ENCODE measurements at regions not wholly inside any gene's neighbourhood (a gene's known extent, or its start where the extent isn't known, plus 50 kb on each side); places are given as distances from the start of the nearest gene placed in this dataset.
"Not testable (repeated sequence)": the region's sequence is repeated elsewhere in the genome, so short reads cannot be mapped to it uniquely, and the experiment has no call there.

DNA sequence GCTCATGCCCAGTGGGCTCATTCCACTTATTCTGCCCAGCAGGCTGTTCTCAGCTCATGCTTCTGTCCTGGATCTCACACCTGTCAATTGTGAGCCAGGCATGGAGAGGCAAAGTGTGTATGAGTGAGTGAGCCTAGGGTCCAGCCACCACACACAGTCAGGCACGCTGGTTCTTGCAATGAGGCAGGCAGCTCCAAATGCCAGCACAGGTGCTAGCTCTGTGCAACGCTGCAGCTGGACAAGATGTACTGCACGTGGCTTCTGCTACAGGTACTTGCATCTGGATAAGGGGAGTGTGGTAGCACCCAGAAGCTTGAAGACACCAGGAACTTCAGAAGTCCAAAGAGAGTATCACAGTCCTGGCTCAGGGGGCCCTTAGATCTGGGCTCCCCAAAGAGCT is 1249.4 kb upstream of the IGFBP7 start:
- FAIRE-seq, result no peak

DNA sequence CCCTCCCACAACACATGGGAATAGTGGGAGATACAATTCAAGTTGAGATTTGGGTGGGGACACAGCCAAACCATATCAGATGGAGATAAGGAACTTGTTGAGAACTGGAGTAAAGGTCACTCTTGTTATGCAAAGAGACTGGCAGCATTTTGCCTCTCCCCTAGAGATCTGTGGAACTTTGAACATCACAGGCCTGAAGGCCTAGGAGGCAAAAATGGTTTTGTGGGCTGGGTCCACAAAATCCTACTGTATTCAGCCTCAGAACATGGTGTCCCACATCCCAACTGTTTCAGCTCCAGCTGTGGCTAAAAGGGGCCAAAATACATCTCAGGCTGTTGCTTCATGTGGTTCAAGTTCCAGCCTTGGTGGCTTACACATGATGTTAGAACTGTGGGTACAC is 1247.8 kb upstream of the IGFBP7 start:
- no peak for FAIRE-seq

DNA sequence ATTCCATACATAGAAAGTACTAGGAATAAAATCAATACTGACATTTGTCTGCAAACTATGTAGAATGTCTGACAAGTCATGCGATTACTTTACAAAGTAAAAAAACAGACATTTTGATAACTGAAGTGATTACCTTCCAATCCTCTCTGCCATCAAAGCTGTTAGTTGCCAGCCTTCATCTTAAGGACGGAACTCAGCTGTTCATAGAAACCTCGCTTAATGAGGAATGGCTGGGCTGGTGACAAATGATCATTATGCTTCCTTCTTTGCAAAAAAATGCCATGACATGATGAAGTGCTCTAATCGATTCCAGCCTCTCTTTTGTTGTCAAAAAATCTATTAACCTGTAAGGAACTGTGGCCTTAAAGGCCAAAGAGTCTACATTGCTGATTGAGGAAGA is 1214.9 kb upstream of the IGFBP7 start:
- no peak for FAIRE-seq

DNA sequence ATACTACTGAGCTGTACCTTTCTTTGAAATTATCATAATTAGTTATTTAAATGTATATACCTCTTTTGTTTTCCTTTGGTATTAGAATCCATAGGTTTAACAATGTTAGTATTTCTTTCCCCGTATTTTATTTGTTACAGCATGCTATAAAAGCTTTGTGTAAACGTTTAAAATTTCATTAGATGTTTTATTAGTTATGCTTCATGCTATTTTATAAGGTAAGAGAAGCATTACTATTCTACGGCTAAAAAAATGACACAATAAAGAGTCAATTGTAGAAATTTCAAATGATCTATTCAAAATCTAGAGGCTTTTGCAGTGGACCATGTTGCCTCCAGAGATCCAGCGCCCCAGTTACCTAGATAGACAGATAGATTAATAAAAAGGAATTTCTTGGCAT is 1203.3 kb upstream of the IGFBP7 start:
- FAIRE-seq, result no peak

DNA sequence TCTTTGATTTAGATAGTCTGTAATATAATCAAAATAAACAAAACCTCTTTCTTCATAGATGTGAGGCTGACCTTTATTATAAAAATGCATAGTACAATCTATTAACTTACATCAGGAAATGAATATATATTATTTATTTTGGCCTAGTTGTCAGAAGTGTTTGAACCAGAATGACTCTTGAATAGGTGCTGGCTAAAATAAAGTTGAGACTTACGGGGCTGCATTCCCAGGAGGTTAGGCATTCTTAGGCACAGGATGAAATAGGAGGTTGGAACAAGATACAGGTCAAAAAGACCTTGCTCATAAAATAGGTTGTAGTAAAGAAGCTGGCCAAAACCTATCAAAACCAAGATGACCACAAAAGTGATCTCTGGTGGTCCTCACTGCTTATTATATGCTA is 1193.3 kb upstream of the IGFBP7 start:
- FAIRE-seq, result no peak

DNA sequence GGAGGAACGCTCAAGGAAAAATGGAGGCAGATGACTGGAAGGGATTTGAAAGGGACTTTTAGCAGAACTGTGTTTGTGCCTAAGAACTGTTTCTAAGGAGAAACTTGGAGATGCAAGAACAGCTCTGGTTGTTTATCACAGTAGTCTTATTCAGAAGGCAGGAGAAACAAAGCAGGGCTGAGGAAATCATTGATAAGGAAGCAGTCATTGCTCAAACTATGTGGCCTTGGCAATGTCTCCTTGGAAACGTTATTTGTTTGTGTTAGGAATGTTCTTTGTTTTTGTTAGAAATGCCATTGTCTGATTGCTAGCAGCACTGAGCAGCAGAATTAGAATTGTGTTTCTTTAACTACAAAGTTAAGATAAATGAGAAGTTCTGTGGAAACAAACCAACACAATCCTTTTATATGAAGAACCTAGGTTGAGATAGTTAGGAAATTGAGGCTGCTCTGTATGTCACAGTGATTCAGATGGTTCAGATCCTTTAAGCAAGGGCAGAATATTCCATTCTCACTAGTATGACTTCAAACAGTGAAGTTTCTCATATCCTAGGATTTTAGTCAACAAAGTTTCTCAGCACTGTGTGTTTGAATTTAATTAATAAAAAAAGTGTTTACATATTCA is 1191.3 kb upstream of the IGFBP7 start:
- peak; percentile 76 for FAIRE-seq

GRCh38 chr4:58286335-58286734 is 1176.2 kb upstream of the IGFBP7 start:
- FAIRE-seq, result peak; percentile 53

DNA sequence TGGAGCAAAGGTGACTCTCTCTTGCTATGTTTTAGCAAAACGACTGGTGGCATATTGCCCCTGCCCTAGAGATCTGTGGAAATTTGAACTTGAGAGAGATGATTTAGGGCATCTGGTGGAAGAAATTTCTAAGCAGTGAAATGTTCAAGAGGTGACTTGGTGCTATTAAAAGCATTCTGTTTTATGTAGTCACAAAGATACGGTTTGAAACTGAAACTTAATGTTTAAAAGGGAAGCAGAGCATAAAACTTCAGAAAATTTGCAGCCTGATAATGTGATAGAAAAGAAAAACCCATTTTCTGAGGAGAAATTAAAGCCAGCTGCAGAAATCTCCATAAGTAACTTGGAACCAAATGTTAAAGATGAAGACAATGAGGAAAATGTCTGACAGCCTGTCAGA is 1170.7 kb upstream of the IGFBP7 start:
- not testable (repeated sequence) for FAIRE-seq

GRCh38 chr4:58275856-58276255 is 1165.7 kb upstream of the IGFBP7 start:
- no peak for FAIRE-seq

- no peak for FAIRE-seq
These were observed 1164.4 kb upstream of the IGFBP7 start for GRCh38 chr4:58274553-58274952.

DNA sequence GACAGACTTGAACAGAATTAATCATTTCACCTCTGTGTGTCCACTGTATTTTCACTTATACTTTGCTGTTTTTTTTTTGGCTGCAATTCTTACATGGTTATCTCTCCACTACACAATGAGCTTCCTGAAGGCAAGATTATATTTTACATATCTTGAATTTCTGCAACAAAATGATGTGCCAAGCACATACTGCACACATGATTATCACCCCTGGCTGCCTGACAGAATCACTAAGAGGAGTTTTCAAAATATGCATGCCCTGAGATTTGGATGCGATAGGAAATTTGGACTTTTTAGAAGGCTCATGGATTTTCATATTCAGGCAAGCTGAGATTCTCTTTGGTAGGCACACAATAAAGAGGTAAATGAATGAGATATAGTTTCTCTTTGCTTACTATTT is 1162.1 kb upstream of the IGFBP7 start:
- no peak for FAIRE-seq

GRCh38 chr4:58265734-58266133 is 1155.5 kb upstream of the IGFBP7 start:
- no peak for FAIRE-seq

DNA sequence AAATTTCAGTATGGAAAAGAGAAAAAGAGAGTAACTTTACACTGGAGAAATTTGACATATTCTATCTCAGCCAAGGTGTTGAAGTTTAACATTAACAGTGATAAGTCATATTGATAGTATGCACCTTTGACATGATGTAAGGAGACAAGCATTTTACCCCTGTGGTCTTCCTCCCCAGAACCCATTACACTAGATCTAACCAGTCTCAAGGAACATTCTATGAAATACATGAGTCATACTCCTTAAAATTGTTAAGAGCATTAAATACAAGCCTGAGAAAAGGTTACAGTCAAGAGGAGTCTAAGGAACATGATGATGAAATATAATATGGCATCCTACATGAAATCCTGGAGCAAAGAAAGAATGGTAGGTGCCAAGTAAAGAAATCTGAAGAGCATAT is 1151.3 kb upstream of the IGFBP7 start:
- FAIRE-seq, result no peak

DNA sequence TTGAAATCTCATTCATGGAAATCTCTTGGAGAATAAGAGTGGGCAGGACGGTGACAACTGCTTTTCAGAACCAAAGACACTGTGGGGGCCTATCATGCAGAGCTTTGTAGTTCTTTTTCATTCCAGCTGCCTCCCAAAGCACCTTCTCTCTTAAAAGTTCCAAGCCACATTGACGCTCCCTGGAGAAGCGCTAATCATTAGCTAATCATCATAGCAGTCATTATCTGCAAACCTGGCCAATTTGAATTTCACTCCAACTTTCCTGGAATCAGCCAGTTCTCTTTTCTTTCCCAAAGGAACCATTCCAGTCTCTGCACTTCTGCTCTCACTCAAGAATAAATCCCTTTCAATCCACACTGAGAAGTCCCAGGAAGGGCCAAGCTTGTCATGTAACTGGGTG is 1144.1 kb upstream of the IGFBP7 start:
- FAIRE-seq, result no peak

GRCh38 chr4:58252656-58253055 is 1142.5 kb upstream of the IGFBP7 start:
- no peak for FAIRE-seq

GRCh38 chr4:58247792-58248191 is 1137.6 kb upstream of the IGFBP7 start:
- FAIRE-seq, result no peak

DNA sequence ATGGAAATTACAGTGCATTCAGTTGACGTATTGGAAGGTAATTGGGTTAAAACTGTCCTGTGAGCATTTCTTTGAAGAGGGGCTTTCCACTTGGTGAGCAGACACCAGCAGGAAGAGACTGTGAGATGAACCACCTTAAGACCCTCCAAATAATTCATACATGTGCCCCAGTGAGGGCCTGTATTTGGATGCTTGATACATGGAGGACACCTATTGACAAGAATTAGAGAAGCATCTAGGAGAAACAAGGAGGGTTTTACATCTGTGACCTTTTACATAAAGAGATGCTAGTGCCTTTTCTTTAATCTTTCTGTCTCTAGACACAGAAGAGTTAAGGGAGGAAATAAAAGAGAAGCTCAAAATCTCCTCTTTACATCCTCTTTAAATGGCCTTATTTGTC is 1115.3 kb upstream of the IGFBP7 start:
- no peak for FAIRE-seq

- FAIRE-seq, result no peak
These were observed 1109.0 kb upstream of the IGFBP7 start for GRCh38 chr4:58219179-58219578.

DNA sequence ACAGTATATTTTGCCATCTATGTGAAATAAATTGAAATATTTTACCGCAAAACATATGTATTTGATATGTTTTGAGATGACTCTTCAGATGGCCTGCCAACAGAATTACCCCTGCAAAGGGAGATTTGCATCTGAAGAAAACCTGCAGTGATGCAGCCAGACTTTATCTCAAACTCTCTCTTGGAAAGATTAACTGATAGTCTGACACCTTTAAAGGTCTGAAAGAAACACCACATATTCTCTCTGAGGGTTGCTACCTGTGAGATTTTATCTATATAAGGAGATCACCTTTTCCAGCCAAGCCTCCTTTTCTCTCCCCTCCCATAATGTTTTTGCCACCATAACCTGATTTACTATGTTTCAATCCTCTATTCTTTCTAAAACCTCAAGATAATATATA is 1106.3 kb upstream of the IGFBP7 start:
- no peak for FAIRE-seq

GRCh38 chr4:58214376-58214775 is 1104.2 kb upstream of the IGFBP7 start:
- FAIRE-seq, result no peak

- no peak for FAIRE-seq
These were observed 1099.4 kb upstream of the IGFBP7 start for GRCh38 chr4:58209551-58209950.

GRCh38 chr4:58209001-58209400 is 1098.8 kb upstream of the IGFBP7 start:
- FAIRE-seq, result no peak

GRCh38 chr4:58205446-58206235 is 1095.5 kb upstream of the IGFBP7 start:
- no peak for FAIRE-seq

DNA sequence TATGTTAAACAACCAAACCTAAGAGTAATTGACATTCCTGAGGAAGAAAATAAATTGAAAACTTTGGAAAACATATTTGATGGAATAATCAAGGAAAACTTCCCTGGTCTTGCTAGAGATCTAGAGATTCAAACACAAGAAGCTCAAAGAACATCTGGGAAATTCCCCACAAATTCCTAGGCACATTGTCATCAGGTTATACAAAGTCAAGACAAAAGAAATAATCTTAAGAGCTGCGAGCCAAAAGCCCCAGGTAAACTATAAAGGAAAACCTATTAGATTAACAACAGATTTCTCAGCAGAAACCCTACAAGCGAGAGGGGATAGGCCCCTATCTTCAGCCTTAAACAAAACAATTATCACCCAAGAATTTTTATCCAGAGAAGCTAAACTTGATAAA is 1082.0 kb upstream of the IGFBP7 start:
- FAIRE-seq, result no peak

- no peak for FAIRE-seq
These were observed 1080.9 kb upstream of the IGFBP7 start for GRCh38 chr4:58191109-58191508.

Data from endometrium (tissue), 2 donors.